Ishikawa (cell line): ENCODE measurements at regions not wholly inside any gene's neighbourhood (a gene's known extent, or its start where the extent isn't known, plus 50 kb on each side); places are given as distances from the start of the nearest gene placed in this dataset.
"Not testable (repeated sequence)": the region's sequence is repeated elsewhere in the genome, so short reads cannot be mapped to it uniquely, and the experiment has no call there.

Source experiments
- EGR1 ChIP-seq: IDR thresholded peaks from 2 replicates; pipeline ENCODE4 v1.6.1; 2012
- NFIC ChIP-seq: IDR thresholded peaks from 2 replicates; pipeline ENCODE4 v1.6.1; 2012
- TCF12 ChIP-seq: IDR thresholded peaks from 2 replicates; pipeline ENCODE4 v1.6.1; 2012; ENCODE audit warnings: low read depth
- TEAD4 ChIP-seq: IDR thresholded peaks from 2 replicates; pipeline ENCODE4 v1.6.1; 2012
- USF1 ChIP-seq: IDR thresholded peaks from 2 replicates; pipeline ENCODE4 v1.6.1; 2012
- YY1 ChIP-seq: IDR thresholded peaks from 2 replicates; pipeline ENCODE4 v1.6.1; 2012; ENCODE audit warnings: low read depth
- ZBTB7A ChIP-seq: IDR thresholded peaks from 2 replicates; pipeline ENCODE4 v1.6.1; 2012; ENCODE audit warnings: low read depth
- TF ChIP-seq, protein P1 (sequence below): IDR thresholded peaks from 2 replicates; pipeline ENCODE4 v1.6.1; 2012
- TF ChIP-seq, protein P2 (sequence below): IDR thresholded peaks from 2 replicates; pipeline ENCODE4 v1.6.1; 2012; ENCODE audit warnings: low read depth, mild to moderate bottlenecking

- TF ChIP-seq YY1, NFIC, TEAD4, TCF12, ZBTB7A, USF1, EGR1: not testable (repeated sequence)
- TF ChIP-seq, protein P1, sequence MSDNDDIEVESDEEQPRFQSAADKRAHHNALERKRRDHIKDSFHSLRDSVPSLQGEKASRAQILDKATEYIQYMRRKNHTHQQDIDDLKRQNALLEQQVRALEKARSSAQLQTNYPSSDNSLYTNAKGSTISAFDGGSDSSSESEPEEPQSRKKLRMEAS, result not testable (repeated sequence)
- TF ChIP-seq, protein P2, sequence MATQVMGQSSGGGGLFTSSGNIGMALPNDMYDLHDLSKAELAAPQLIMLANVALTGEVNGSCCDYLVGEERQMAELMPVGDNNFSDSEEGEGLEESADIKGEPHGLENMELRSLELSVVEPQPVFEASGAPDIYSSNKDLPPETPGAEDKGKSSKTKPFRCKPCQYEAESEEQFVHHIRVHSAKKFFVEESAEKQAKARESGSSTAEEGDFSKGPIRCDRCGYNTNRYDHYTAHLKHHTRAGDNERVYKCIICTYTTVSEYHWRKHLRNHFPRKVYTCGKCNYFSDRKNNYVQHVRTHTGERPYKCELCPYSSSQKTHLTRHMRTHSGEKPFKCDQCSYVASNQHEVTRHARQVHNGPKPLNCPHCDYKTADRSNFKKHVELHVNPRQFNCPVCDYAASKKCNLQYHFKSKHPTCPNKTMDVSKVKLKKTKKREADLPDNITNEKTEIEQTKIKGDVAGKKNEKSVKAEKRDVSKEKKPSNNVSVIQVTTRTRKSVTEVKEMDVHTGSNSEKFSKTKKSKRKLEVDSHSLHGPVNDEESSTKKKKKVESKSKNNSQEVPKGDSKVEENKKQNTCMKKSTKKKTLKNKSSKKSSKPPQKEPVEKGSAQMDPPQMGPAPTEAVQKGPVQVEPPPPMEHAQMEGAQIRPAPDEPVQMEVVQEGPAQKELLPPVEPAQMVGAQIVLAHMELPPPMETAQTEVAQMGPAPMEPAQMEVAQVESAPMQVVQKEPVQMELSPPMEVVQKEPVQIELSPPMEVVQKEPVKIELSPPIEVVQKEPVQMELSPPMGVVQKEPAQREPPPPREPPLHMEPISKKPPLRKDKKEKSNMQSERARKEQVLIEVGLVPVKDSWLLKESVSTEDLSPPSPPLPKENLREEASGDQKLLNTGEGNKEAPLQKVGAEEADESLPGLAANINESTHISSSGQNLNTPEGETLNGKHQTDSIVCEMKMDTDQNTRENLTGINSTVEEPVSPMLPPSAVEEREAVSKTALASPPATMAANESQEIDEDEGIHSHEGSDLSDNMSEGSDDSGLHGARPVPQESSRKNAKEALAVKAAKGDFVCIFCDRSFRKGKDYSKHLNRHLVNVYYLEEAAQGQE, result not testable (repeated sequence)
These were observed 71.6 kb upstream of the FGFR2 start for GRCh38 chr10:121669840-121670239.
